LoVo (cell line): ENCODE measurements at regions not wholly inside any gene's neighbourhood (a gene's known extent, or its start where the extent isn't known, plus 50 kb on each side); places are given as distances from the start of the nearest gene placed in this dataset.
"Not testable (repeated sequence)": the region's sequence is repeated elsewhere in the genome, so short reads cannot be mapped to it uniquely, and the experiment has no call there.

Experiments
- DNase-seq: peaks from one replicate; pipeline ENCODE4 v3.0.0-alpha.2; 2016; ENCODE audit warnings: low spot score

- no peak for DNase-seq
Measured at GRCh38 chr4:125594056-125594602, 279.4 kb downstream of the FAT4 start.

DNA sequence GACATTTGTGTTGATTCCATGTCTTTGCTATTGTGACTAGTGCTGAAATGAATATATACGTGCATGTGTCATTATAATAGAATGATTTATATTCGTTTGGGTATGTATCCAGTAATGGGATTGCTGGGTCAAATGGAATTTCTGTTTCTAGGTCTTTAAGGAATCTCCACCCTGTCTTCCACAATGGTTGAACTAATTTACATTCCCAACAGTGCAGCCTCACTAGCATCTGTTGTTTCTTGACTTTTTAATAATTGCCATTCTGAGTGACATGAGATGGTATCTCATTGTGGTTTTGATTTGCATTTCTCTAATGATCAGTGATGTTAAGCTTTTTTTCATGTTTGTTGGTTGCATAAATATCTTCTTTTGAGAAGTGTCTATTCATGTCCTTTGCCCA, 291.2 kb downstream of the FAT4 start:
- DNase-seq = not testable (repeated sequence)

DNA sequence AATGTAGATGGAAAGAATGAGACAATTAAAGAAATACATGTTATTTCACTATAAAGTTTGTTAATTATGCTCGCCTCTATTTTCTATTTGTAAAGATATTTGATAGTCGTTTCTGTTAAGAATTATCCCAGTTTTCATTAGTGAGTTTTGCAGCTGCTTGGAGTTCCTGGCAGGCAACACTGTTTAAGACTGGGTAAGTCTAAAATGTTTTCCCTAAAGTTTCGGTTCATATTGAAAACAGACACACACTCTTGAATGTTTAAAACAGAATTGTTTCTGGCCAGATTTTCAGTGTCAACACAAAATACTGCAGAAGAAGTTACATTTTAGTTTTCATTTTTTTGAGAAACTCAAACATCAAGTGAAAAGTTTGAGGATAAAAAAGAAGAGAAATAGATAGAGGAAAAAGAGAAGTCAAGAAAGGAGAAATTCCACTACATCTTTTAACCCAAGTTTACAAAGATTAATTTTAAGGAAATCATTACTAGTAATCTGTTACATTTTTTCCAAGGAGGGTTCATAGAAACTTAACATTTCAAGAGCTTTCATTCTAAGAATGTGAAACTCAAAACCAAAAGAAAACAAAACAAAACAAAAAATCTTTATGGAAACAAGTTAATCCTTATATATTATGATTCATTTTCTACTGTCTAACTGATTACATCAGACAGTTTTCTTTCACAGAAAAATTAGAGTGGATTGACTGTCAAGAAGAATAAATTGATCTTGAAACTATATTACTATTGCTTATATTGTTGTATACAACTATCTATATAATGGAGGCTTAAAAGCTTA, 305.5 kb downstream of the FAT4 start:
- DNase-seq = no peak

GRCh38 chr4:125624951-125625350, 310.2 kb downstream of the FAT4 start:
- no peak for DNase-seq

DNA sequence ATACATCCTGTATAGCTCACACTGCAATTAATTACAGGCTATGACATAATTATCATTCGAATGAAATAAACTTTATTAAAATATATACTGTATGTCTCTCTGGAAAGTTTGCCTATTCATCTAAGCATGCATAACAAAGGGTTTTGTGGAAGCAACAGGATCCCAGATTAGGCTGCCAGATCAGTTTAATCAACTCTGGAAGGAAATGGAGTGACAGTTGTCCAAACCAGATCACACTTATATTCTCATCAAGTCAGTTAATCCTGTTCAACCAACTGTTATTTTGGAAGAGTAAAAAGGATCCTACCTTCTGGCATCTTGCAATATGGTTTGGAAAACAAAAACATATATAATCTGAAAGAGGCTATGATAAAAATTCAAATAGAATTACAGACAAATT, 312.2 kb downstream of the FAT4 start:
- DNase-seq = no peak

DNA sequence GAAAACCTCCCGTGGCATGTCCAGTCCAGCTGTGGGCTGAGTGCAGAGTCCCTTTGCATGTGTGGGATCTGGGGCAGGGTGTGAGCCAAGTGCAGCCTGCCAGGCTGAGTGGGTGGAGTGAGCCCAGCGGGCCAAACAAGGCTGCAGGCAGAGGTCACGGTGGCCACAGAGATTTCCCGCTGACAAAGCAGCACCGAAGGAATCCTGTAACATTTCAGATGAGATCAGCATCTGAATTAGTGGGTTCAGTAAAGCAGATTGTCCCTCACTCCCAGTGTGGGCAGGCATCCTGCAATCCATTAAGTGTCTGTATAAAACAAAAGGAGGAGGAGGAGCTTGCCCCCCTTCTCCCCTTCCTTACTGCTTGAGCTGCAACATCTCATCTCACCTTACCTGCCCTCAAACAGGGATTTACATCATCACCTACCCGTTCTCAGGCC, 324.4 kb downstream of the FAT4 start:
- DNase-seq = no peak

GRCh38 chr4:125641611-125642010, 326.9 kb downstream of the FAT4 start:
- DNase-seq = no peak

DNA sequence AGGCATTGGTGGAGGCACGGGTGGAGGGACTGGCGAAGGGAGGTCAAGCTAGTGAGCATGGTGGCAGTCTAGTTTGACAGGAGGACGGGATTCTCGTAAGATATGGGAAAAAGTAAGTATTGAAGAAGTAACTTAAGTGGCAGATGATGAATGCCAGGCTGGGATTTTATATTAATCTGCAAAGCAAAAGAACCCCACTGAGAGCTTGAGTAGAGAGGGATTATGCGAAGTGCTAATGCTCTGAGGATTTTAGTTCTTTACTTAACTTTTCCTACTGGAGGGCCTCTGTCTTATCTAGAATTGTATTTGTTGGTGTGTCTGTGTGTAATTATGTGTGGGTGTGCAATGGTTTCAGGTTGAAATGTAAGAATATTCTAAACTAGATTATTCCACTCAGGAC, 327.9 kb downstream of the FAT4 start:
- no peak for DNase-seq

GRCh38 chr4:125649452-125649851, 334.7 kb downstream of the FAT4 start:
- no peak for DNase-seq

DNA sequence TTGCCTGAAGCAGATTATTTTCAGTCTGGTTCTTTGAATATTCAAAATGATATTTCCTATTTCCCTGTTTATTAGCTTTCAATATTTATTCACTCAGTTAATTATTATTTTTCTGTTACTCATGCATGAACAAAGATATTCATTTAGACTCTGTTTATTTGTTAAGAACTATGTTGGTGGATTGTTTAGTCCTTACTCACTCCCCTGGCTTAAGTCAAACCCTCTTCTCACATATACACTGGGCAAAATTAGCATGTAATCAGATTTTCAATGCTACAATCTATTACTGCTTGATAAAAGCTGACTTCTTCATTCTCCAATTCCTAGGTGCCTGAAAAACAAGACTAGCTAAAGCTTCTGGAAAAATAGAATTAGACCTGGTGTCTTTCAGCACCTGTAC, 335.8 kb downstream of the FAT4 start:
- DNase-seq = no peak

DNA sequence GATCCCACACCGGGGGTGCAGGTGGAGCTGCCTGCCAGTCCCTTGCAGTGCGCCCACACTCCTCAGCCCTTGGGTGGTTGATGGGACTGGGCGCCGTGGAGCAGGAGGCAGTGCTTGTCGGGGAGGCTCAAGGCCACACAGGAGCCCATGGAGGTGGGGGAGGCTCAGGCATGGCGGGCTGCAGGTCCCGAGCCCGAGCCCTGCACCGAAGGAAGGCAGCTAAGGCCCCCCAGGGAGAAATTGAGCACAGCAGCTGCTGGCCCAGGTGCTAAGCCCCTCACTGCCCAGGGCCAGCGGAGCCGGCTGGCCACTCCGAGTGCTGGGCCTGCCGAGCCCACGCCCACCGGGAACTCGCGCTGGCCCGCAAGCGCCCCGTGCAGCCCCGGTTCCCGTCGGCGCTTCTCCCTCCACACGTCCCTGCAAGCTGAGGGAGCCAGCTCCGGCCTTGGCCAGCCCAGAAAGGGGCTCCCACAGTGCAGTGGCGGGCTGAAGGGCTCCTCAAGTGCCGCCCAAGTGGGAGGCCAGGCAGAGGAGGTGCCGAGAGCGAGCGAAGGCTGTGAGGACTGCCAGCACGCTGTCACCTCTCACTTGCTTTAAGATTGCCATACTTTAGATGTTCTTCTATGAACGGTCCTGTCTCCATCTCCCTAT, 337.1 kb downstream of the FAT4 start:
- DNase-seq = not testable (repeated sequence)

DNA sequence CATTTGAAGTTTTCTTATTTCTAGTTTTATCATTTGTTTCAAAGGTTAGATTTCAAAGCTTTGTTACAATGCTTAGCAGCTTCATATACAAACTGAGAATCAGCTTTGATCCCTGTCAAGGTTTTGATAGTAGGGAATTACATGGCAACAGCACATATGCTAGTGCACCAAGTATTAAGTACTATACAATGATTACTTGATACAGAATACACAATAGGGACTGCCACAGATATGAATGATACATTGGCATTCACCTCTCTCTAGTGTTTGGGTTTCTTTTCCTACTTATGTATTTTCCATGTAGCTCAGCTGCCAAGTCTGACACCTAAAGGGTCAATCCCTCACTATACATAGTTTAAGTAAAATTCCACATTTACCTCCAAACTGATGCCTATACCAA, 344.0 kb downstream of the FAT4 start:
- no peak for DNase-seq

GRCh38 chr4:125663896-125664767, 349.4 kb downstream of the FAT4 start:
- DNase-seq = no peak

- DNase-seq = no peak
Measured at GRCh38 chr4:125666635-125667034, 351.9 kb downstream of the FAT4 start.

DNA sequence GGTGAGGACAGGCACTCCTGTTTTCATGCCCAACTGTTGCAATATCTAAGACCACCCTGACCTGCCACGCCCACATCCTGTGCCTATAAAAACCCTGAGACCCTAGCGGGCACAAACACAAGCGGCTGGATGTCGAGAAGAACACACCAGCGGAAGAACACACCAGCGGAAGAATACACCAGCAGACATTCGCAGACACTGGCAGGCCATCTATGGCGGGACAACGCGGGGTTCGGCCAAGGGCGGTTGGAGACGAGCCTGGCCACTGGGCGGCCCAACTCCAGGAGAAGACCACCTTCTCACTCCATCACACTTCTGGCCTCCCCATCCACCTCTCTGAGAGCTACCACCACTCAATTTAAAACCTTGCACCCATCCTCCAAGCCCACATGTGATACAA, 361.4 kb downstream of the FAT4 start:
- no peak for DNase-seq

GRCh38 chr4:125676583-125676982, 361.8 kb downstream of the FAT4 start:
- DNase-seq = no peak

DNA sequence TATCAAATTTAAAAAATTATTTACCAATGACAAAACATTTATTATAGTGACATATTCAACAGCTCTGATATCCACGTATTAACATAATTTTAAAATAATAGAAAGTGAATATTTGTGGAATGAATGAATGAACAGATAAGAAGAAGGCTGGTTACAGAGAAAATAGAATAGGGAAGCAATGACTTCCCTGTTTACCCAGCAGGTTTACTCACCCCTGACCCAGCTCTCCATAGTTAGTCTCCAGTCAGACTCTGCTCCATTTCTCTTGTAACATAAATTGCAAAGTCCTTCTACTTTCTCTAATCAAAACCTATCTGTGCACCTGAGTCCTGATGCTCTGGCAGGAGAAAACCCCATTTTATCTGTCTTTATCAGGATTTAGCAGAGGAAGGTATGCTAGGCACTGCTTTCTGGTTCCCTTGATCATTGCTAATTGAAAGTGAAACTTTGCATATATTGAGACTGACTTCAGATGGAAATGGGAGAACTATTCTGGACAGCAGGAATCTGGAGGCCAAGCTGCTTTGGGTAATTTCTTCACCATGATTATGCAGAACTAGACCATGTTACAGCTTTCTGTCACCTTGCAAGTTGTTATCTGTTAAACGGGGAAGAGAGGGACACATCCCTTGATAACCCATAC, 363.0 kb downstream of the FAT4 start:
- DNase-seq = no peak

- DNase-seq = no peak
Measured at GRCh38 chr4:125679989-125680388, 365.2 kb downstream of the FAT4 start.

DNA sequence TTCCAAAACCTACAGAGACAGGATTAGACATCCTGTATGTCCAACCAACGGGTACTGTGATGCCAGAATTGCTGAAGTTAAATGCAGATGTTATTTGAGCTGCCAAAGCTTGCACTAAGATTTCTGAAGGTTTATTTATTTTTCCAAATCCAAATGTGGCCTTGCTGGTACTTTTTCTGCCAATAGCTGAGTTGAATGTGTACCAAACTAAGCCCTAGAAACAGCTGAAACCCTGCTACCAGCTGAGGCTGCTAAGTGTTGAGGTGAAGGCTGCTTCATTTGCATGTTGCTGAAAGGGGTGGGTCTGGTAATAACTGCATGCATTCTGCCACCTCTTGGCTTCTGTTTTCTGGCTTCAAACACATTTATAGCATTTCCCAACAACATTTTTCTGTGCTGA, 366.5 kb downstream of the FAT4 start:
- DNase-seq = no peak

GRCh38 chr4:125682730-125683129, 368.0 kb downstream of the FAT4 start:
- no peak for DNase-seq

DNA sequence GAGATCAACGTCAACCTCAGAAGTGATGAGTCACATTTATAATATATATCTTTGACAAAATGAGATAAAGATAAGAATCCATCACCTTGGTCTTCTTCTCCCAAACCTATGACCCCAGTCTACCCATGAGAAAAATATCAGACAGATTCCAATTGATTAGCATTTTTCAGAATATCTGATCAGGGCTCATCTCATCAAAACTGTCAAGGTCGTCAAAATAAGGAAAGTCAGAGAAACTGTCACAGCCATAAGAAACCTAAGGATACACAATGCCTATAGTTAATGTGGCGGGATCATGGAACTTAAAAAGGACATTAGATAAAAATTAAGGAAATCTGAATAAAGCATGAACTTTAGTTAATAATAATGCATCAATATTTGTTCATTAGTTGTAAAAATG, 374.1 kb downstream of the FAT4 start:
- DNase-seq = no peak

DNA sequence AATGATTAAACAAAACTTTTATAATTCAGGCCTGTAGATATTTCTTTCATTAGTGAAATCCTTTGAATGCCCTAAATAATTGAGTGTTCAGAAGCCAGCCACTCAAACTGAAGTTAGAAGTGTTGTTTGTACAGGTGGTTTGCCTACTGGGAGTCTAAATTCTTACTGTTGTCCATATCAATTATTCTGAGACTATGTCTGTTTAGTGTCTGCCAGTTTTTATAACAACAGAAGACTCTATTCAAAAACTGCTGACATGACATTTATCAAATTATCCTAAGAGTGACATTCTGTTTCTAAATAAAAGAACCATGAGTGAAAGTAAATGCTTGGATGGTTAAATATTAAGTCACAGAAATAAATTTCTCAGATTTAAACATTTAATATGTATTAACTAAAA, 375.1 kb downstream of the FAT4 start:
- no peak for DNase-seq
